Brain microvascular endothelial cell (primary cell): ENCODE measurements at regions not wholly inside any gene's neighbourhood (a gene's known extent, or its start where the extent isn't known, plus 50 kb on each side); places are given as distances from the start of the nearest gene placed in this dataset.
"Not testable (repeated sequence)": the region's sequence is repeated elsewhere in the genome, so short reads cannot be mapped to it uniquely, and the experiment has no call there.

Experiments used
- DNase-seq: peaks from one replicate; pipeline ENCODE4 v3.0.0-alpha.2; 2020
- H3K27ac ChIP-seq: fragments of 250-450 bp; sonication (Bioruptor Pico); 2 replicates; pipeline ENCODE4 v1.5.1; 2020; ENCODE audit warnings: mild to moderate bottlenecking, moderate library complexity
- H3K27me3 ChIP-seq: fragments of 250-450 bp; sonication (Bioruptor Pico); replicated peaks from 2 replicates; pipeline ENCODE4 v1.5.1; 2020; ENCODE audit warnings: mild to moderate bottlenecking
- H3K36me3 ChIP-seq: fragments of 250-450 bp; sonication (Bioruptor Pico); replicated peaks from 2 replicates; pipeline ENCODE4 v1.5.1; 2020; ENCODE audit warnings: mild to moderate bottlenecking
- H3K4me3 ChIP-seq: 2 replicates; pipeline ENCODE4 v1.5.1; 2011; ENCODE audit warnings: low read depth, mild to moderate bottlenecking, control low read depth, low read length, moderate library complexity
- in situ Hi-C: cut with HindIII; loops from 2 replicates; pipeline ENCODE4 v1.10.0; 2017; ENCODE audit warnings: low sequenced_read_pairs, low pct_ligation_motif_present
- TF ChIP-seq, protein P1 (sequence below): IDR thresholded peaks from 2 replicates; pipeline ENCODE4 v1.5.1; 2011; ENCODE audit warnings: low read depth, mild to moderate bottlenecking, moderate library complexity, low read length, control low read depth, inconsistent platforms; ENCODE audit errors: missing control alignments

DNA sequence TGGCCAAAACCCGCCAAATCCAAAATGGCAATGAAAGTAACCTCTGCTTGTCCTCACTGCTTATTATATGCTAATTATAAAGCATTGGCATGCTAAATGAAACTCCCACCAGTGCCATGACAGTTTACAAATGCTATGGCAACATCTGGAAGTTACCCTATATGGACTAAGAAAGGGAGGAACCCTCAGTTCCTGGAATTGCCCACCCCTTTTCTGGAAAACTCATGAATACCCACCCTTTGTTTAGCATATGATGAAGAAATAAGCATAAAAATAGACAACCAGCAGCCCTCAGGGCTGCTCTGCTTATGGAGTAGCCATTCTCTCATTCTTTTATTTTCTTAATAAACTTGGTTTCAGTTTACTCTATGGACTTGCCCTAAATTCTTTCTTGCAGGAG is 269.8 kb downstream of the OLFM4 start:
- no peaks in the 10 kb centered on the region for H3K36me3 ChIP-seq
- H3K27ac ChIP-seq: no peak overlapping the region
- in situ Hi-C loops: no loop called here
- H3K27me3 ChIP-seq: no peaks in the 10 kb centered on the region
- TF ChIP-seq, protein P1, sequence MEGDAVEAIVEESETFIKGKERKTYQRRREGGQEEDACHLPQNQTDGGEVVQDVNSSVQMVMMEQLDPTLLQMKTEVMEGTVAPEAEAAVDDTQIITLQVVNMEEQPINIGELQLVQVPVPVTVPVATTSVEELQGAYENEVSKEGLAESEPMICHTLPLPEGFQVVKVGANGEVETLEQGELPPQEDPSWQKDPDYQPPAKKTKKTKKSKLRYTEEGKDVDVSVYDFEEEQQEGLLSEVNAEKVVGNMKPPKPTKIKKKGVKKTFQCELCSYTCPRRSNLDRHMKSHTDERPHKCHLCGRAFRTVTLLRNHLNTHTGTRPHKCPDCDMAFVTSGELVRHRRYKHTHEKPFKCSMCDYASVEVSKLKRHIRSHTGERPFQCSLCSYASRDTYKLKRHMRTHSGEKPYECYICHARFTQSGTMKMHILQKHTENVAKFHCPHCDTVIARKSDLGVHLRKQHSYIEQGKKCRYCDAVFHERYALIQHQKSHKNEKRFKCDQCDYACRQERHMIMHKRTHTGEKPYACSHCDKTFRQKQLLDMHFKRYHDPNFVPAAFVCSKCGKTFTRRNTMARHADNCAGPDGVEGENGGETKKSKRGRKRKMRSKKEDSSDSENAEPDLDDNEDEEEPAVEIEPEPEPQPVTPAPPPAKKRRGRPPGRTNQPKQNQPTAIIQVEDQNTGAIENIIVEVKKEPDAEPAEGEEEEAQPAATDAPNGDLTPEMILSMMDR: no peak
- DNase-seq: no peak
- no peak overlapping the region for H3K4me3 ChIP-seq

DNA sequence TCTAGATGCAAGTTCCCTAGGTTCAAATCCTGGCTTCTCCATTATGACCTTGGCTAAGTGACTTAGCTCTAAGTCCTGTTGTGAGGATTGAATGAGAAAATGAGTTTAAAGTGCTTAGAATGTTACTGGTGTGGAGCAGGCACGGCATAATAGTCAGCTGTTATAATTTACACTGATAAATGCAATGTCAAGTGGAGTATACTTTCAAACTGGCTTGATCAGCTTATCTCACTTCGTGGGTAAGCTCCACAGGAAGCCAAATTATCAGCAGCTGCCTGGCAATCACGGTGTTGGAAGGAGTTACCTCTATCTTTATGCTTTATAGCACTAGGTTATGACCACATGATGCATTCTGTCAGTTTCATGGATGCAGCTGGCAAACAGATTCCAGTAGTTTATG is 272.8 kb downstream of the OLFM4 start:
- Histone ChIP-seq H3K27me3 (no peaks in the 10 kb centered on the region), H3K27ac (no peak overlapping the region), H3K36me3 (no peaks in the 10 kb centered on the region), H3K4me3 (no peak overlapping the region)
- in situ Hi-C loops: no loop called here
- TF ChIP-seq, protein P1: no peak
- no peak for DNase-seq

DNA sequence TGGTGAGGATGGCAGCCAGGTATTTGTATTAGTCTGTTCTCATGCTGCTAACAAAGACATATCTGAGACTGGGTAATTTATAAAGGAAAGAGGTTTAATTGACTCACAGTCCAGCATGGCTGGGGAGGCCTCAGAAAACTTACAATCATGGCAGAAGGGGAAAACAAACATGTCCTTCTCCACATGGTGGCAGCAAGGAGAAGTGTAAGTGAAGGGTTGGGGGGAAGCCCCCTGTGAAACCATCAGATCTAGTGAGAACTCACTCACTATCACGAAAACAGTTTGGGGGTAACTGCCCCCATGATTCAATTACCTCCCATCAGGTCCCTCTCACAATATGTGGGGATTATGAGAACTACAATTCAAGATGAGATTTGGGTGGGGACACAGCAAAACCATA is 276.8 kb downstream of the OLFM4 start:
- DNase-seq, H3K27me3 ChIP-seq, H3K4me3 ChIP-seq, H3K36me3 ChIP-seq, in situ Hi-C loops, H3K27ac ChIP-seq: not testable (repeated sequence)

DNA sequence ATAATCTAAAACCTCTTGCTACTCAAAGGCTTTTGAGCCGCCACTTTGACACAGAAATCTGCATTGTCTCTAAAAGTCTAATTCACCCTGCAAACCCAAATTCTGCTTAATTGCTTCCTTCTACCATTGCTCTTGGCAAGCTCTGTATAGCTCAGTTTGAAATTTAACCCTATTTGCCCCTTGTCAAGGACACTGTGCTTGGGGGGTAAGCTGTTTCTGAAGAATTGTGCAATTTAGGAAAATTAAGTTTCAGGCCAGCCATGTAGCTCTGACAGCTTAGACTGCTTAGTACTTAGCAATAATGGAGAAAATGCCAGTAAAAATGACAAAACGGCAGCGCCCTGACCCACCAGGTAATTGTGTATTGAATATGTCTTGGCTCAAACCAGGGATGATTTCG is 282.2 kb downstream of the OLFM4 start:
- Histone ChIP-seq H3K36me3 (no peaks in the 10 kb centered on the region), H3K27ac (no peak overlapping the region), H3K4me3 (no peak overlapping the region), H3K27me3 (no peaks in the 10 kb centered on the region)
- TF ChIP-seq, protein P1: no peak
- in situ Hi-C loops: no loop called here
- DNase-seq: no peak

DNA sequence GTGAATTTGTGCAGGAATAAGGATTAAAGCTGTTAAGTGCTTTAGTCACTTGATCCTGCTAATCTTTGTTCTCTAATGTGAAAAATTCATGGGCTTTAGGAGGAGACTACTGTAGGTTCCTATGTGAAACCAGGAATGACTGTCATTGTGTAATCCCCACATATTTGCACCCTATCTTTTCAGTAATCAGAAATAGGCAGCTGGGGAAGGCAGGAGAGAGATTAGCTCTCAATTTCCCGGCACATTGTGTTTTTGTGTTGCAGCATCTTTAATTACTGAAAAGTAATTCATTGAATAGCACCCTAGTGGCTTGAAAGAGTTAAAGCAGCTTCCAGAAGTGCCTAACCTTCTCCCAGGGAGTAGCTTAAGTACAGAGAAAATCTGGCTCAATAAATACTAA is 282.9 kb downstream of the OLFM4 start:
- H3K4me3 ChIP-seq: no peak overlapping the region
- in situ Hi-C loops: no loop called here
- TF ChIP-seq, protein P1: no peak
- no peak for DNase-seq
- H3K27ac ChIP-seq: no peak overlapping the region
- H3K36me3 ChIP-seq: no peaks in the 10 kb centered on the region
- H3K27me3 ChIP-seq: no peaks in the 10 kb centered on the region

DNA sequence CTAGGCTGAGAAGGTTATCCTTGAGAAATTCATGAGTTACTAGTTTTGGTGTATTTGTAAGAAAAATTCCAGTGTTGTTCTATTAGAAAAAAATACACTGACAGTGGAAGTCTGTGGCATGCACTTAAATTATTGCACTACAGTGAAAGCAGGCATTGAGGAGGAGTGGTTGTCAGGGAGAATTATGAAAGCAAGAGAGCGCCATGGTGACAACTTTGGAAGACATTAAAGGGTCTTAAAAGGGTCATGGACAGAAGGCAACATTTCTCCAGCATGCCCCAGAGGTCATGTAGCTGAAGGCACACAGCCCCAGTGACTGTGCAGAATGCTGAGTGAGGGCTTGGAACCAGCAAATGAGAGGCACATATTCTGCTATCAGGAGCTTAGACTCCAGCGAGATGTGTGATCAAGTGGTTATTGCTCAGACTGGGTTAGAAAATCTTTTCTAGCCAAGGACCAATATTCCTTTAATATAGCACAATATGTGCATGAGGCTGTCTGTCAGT is 292.7 kb downstream of the OLFM4 start:
- no peaks in the 10 kb centered on the region for H3K36me3 ChIP-seq
- H3K27me3 ChIP-seq: no peaks in the 10 kb centered on the region
- no peak overlapping the region for H3K27ac ChIP-seq
- in situ Hi-C loops: no loop called here
- no peak for DNase-seq
- TF ChIP-seq, protein P1: no peak
- no peak overlapping the region for H3K4me3 ChIP-seq
